ENCODE measurements at regions not wholly inside any gene's neighbourhood (a gene's known extent, or its start where the extent isn't known, plus 50 kb on each side); places are given as distances from the start of the nearest gene placed in this dataset.

DNA sequence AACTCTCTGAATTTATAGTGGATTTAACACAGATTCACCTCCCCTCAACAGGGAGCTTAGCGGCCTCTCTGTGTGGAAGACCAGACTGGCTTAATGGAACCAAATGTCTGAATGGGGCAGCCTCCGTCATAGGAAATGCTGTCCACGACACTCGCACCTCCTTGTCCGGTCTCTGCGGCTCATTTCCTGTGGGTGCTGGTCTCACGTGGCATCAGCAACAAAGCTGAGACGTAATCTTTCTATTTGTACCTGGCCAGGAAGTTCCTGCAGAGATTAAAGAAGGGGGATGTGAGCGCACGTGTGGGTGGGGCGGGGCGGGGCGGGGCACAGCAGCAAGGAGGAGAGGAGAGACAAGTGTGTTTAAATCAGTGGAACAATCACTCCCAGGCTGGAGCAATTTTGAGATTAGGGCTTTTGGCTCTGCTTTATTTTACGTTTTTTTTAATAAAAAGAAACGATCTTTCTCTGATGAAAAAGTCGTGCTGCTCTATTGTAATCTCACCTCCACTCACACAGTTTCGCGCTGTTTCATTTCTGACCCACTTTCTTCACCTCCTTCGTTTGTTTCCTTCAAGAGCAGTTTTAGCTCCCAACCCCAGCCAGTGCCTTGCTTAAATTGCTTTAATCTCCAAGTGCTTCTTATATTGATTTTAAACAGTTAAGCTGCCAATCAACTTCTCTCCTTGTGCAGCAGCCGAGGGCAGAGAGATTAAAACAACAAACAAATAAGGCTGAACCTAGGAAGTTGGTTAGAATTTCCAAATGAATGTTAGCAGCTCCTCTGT, 132.2 kb upstream of the ASTN2 start:
- no peak for DNase-seq

GRCh38 chr9:117545846-117546245, 131.0 kb upstream of the ASTN2 start:
- DNase-seq = no peak

GRCh38 chr9:117543089-117543488, 128.2 kb upstream of the ASTN2 start:
- no peak for DNase-seq

DNA sequence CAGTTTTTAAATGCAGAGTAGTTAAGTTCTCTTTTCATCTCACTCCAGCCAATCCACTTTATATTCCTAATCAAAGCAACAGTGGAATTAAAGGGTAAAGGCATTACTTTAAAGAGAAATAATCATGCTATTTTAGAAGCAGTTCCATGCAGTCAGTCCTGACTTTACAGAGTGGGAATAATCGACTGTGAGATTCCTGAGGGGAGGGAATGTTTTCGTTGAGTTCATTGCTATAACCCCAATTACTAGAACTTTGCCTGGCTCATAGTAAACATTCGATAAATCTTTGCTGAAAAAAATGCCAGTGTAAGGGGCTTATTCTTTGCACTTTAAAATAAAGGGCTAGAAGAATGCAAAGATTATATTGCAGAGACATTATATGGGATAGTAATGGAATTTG, 127.2 kb upstream of the ASTN2 start:
- no peak for DNase-seq

- no peak for DNase-seq
Observed at GRCh38 chr9:117541181-117541580, 126.3 kb upstream of the ASTN2 start.

GRCh38 chr9:117535973-117536372, 121.1 kb upstream of the ASTN2 start:
- DNase-seq = peak; percentile 16

DNA sequence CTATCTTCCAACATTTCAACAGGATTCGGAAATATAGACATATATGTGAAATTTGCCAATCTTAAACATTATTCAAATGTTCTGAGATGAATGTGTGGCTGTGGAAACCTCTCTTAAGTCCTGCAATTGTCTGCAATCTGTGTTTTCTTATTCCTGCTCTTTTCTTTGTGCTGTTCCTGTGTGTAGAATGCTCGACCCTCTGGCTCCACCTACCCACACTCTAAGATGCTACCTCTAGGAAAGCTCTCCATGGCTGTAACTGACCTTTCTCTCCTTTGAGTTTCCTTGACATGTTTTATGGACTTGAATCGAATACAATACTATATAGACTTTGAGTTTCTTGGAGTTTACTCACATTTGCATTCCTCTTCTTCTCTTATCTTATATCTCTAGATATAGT, 120.6 kb upstream of the ASTN2 start:
- DNase-seq = no peak

DNA sequence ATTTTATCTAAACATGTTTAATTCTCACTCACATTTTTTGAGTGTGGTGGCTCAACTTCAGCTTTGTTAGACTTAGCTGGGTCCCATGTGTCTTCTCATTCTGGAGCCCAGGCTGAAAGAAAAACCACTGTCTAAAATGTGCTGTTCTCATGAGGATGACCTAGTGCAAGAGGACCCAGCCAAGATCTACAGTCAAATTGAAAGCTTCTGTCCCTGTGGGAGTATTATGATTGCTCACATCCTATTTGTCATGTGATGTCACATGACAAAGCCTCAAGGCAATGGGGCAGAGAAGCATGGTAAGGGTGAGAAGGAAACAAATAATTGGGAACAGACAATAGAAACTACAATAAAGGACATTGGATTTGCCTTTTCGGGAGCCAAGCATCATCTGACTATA, 113.4 kb upstream of the ASTN2 start:
- no peak for DNase-seq

- DNase-seq = no peak
Observed at GRCh38 chr9:117526674-117527073, 111.8 kb upstream of the ASTN2 start.

DNA sequence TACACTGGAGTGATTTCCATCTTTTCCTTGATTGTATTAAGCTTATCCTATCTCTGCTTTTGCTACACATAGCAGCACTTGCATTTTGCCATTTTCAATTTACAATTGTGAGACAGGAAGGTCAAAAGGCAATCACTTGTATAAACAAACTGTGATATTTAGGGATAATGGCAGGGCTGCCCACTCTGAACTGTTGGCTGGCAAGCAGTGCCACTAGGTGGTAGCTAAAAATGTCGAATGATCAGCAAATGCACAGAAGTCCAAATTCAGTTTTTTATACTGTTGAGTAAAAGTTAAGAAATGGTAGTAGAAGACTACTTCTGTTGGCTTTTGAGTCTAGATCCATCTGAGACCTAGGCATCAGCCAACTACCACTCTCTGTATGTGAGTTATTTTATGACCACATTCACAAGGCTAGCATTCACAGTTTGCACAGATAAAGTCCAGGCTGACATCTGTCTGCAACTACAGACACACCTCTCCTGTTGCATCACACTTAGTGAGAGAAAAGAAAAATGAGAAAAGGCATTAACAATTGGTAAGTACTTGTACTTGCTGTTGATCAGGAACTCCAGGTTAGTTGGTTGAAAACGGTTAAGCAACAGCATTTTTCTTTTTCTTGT, 108.8 kb upstream of the ASTN2 start:
- no peak for DNase-seq

DNA sequence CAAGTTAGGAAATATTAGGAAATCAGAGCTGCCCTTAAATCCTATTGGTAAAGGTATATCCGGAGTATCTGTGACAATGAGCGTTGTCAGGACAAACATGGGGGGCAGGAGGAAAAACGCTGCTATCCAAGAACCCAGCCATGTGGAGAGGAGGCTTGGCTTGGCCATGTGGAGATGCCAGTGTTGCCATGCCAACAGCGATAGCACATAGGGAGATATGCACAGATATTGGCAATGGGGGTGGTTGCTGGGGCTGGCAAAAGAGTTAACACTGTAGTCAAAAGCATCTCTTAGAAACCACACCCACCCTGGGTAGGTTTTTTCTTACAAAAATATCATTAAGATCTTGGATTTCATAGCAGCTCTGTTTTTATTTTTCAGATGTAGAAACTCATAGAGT, 106.4 kb upstream of the ASTN2 start:
- no peak for DNase-seq

GRCh38 chr9:117516676-117517632, 102.1 kb upstream of the ASTN2 start:
- no peak for DNase-seq

DNA sequence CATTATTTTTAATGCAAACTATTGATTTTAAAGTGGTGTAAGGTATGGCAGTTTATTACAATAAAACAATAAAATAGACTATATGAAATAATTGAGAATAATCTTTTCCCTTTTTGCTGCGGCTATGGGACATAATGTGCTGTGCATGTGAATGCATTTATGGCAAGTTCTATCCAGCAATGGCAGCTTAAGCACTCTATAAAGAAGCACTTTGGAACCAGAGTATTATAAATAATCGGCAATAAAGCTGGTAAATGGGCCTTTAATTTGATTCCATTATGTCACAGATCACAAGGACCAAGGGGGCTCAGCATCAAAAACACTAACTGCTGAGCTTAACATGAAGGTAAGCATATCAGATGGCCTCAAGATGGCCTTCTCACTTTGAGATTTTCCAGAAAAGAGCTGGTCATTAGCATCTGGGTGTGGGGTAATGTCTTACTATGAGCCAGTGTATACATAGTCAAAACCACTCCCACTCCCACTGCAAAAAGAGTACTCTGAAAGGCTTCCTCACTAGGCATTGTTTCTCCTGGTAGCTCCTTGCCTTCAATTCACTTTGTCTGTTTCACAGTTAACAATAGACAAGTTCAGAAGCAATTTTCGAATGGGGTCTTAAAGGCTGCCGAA, 97.1 kb upstream of the ASTN2 start:
- DNase-seq = no peak

- no peak for DNase-seq
Observed at GRCh38 chr9:117496307-117496706, 81.5 kb upstream of the ASTN2 start.

- DNase-seq = peak; percentile 46
Observed at GRCh38 chr9:117494401-117495090, 79.7 kb upstream of the ASTN2 start.

- no peak for DNase-seq
Observed at GRCh38 chr9:117492476-117492875, 77.6 kb upstream of the ASTN2 start.

- DNase-seq = no peak
Observed at GRCh38 chr9:117491491-117491890, 76.6 kb upstream of the ASTN2 start.

DNA sequence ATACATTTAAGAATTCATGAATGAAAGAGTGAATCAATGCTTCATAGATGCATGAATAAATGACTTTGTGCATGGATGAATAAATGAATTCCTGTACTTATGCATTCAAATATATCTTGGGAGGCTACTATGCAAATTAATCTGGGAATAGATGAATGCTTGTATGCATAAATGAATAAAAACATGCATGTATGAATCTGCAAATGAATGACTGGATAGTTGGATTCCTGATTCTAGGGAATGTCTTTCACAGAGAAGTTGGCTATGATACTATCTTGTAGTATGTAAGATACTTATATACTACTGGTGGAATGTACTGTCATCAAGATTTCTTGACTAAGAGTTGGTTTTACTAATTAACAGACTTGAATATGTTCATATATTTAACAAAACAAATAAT, 75.3 kb upstream of the ASTN2 start:
- DNase-seq = no peak

DNA sequence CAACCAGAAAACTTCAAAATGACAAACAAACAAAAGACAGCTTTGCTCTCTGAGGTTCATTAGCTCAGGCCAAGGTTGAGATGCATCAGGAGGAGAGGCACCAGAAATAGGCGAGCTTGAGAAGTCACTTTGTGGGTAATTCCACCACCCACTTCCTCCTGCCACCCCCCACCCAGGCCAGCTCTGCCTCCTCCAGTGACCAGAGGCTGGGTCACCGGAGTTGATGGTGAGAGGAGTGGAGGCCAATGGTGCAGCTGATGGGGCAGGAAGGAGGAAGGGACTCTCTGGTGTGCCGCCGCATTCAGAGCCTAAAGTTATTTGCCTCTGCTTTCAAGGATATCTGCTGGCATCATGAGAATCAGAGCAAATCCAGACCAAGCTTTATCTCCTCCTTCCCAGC, 73.8 kb upstream of the ASTN2 start:
- no peak for DNase-seq

- peak; percentile 63 for DNase-seq
Observed at GRCh38 chr9:117487555-117488175, 72.8 kb upstream of the ASTN2 start.

- no peak for DNase-seq
Observed at GRCh38 chr9:117486426-117486825, 71.6 kb upstream of the ASTN2 start.

- DNase-seq = no peak
Observed at GRCh38 chr9:117485176-117485575, 70.3 kb upstream of the ASTN2 start.

All from DMS 273 treated with DMSO at 0.1 percent for 48 hours (cell line).